DOHH2 (cell line): ENCODE measurements at regions not wholly inside any gene's neighbourhood (a gene's known extent, or its start where the extent isn't known, plus 50 kb on each side); places are given as distances from the start of the nearest gene placed in this dataset.

Experiments
- CTCF ChIP-seq: fragments of 200-600 bp; sonication (generic); IDR thresholded peaks from one replicate; pipeline ENCODE4 v1.5.1; 2014; ENCODE audit warnings: antibody characterized with exemption, mild to moderate bottlenecking, low read depth, low read length; ENCODE audit not compliant: poor library complexity, severe bottlenecking
- EZH2phosphoT487 ChIP-seq: fragments of 200-600 bp; sonication (generic); IDR thresholded peaks from 2 replicates; pipeline ENCODE4 v1.6.1; 2017; ENCODE audit warnings: borderline replicate concordance, mild to moderate bottlenecking, antibody characterized with exemption, low read length, moderate library complexity, mixed read lengths

- TF ChIP-seq CTCF = no peak
- TF ChIP-seq EZH2phosphoT487 = no peak
These were observed 213.1 kb downstream of the FOXL1 start for GRCh38 chr16:86791287-86792035.
